ENCODE measurements at regions not wholly inside any gene's neighbourhood (a gene's known extent, or its start where the extent isn't known, plus 50 kb on each side); places are given as distances from the start of the nearest gene placed in this dataset.

- no peak for DNase-seq
Measured at GRCh38 chr9:116009420-116009819, 144.2 kb upstream of the PAPPA start.

- DNase-seq: no peak
Measured at GRCh38 chr9:116015855-116016254, 137.7 kb upstream of the PAPPA start.

- DNase-seq: no peak
Measured at GRCh38 chr9:116020146-116020545, 133.4 kb upstream of the PAPPA start.

GRCh38 chr9:116020801-116021200, 132.8 kb upstream of the PAPPA start:
- no peak for DNase-seq

- no peak for DNase-seq
Measured at GRCh38 chr9:116027096-116027495, 126.5 kb upstream of the PAPPA start.

- DNase-seq: no peak
Measured at GRCh38 chr9:116027511-116027910, 126.1 kb upstream of the PAPPA start.

GRCh38 chr9:116027951-116028350, 125.6 kb upstream of the PAPPA start:
- DNase-seq: no peak

GRCh38 chr9:116030517-116030916, 123.1 kb upstream of the PAPPA start:
- no peak for DNase-seq

GRCh38 chr9:116032683-116033440, 120.7 kb upstream of the PAPPA start:
- no peak for DNase-seq

GRCh38 chr9:116039312-116039711, 114.3 kb upstream of the PAPPA start:
- DNase-seq: no peak

- no peak for DNase-seq
Measured at GRCh38 chr9:116039893-116040292, 113.7 kb upstream of the PAPPA start.

GRCh38 chr9:116042321-116042720, 111.3 kb upstream of the PAPPA start:
- no peak for DNase-seq

GRCh38 chr9:116045083-116045482, 108.5 kb upstream of the PAPPA start:
- DNase-seq: no peak

- no peak for DNase-seq
Measured at GRCh38 chr9:116048081-116048480, 105.5 kb upstream of the PAPPA start.

GRCh38 chr9:116049456-116049855, 104.1 kb upstream of the PAPPA start:
- DNase-seq: no peak

- DNase-seq: no peak
Measured at GRCh38 chr9:116051528-116051927, 102.1 kb upstream of the PAPPA start.

GRCh38 chr9:116055536-116055935, 98.1 kb upstream of the PAPPA start:
- no peak for DNase-seq

GRCh38 chr9:116057371-116057770, 96.2 kb upstream of the PAPPA start:
- DNase-seq: no peak

- no peak for DNase-seq
Measured at GRCh38 chr9:116058421-116058820, 95.2 kb upstream of the PAPPA start.

GRCh38 chr9:116059466-116059865, 94.1 kb upstream of the PAPPA start:
- no peak for DNase-seq

GRCh38 chr9:116060631-116061030, 93.0 kb upstream of the PAPPA start:
- no peak for DNase-seq

GRCh38 chr9:116061546-116062205, 91.9 kb upstream of the PAPPA start:
- DNase-seq: no peak

- no peak for DNase-seq
Measured at GRCh38 chr9:116062206-116062550, 91.4 kb upstream of the PAPPA start.

- no peak for DNase-seq
Measured at GRCh38 chr9:116064970-116065369, 88.6 kb upstream of the PAPPA start.

- DNase-seq: no peak
Measured at GRCh38 chr9:116066221-116066620, 87.4 kb upstream of the PAPPA start.

Measured in NK-92 treated with Interleukin-12 subunit alpha and Interleukin-12 subunit beta, amount 100 ng/mL, for 24 hours (cell line).